Caco-2 (cell line): ENCODE measurements at regions not wholly inside any gene's neighbourhood (a gene's known extent, or its start where the extent isn't known, plus 50 kb on each side); places are given as distances from the start of the nearest gene placed in this dataset.
"Not testable (repeated sequence)": the region's sequence is repeated elsewhere in the genome, so short reads cannot be mapped to it uniquely, and the experiment has no call there.

Experiments
- BruUV-seq: library from RNA; stranded (reverse); fragments of 400-500 nt; replicated peaks from 2 replicates; lab custom pipeline; 2021; lab: Mats Ljungman, UMichigan
- CTCF ChIA-PET: fragments of 300-600 bp; sonication (Branson Sonifier 250); formaldehyde crosslinking; loops from one replicate; lab custom pipeline; 2022; ENCODE audit warnings: antibody characterized with exemption; lab: Charles Lee
- POLR2A ChIA-PET: fragments of 300-600 bp; sonication (Branson Sonifier 250); formaldehyde crosslinking; loops from one replicate; lab custom pipeline; 2022; ENCODE audit warnings: antibody characterized with exemption; lab: Charles Lee
- DNase-seq, 2 experiments: peaks; one replicate each; pipeline versions ENCODE4 v3.0.0 to v3.0.0-alpha.2; 2020 to 2022
- H3K27me3 ChIP-seq: replicated peaks from 2 replicates; pipeline ENCODE4 v1.6.0; 2011; ENCODE audit warnings: low read length; ENCODE audit not compliant: control insufficient read depth, insufficient read depth
- H3K36me3 ChIP-seq: 2 replicates; pipeline ENCODE4 v1.5.1; 2011; ENCODE audit warnings: low read length; ENCODE audit not compliant: control insufficient read depth, insufficient read depth
- H3K4me1 ChIP-seq: fragments of 250-450 bp; sonication (Bioruptor Pico); 2 replicates; pipeline ENCODE4 v1.5.1; 2020; ENCODE audit warnings: mild to moderate bottlenecking
- H3K4me3 ChIP-seq: 2 replicates; pipeline ENCODE4 v1.5.1; 2011; ENCODE audit warnings: low read depth, mild to moderate bottlenecking, control low read depth, low read length
- H3K9me3 ChIP-seq: fragments of 250-450 bp; sonication (Bioruptor Pico); 2 replicates; pipeline ENCODE4 v1.5.1; 2020; ENCODE audit warnings: mild to moderate bottlenecking, moderate library complexity
- H3K27ac Mint-ChIP-seq: one replicate; pipeline ENCODE4 v1.8.0; 2022; ENCODE audit warnings: mixed read lengths; ENCODE audit not compliant: unreplicated experiment
- H3K27me3 Mint-ChIP-seq: one replicate; pipeline ENCODE4 v1.8.0; 2022; ENCODE audit warnings: mixed read lengths; ENCODE audit not compliant: insufficient read depth, unreplicated experiment
- H3K36me3 Mint-ChIP-seq: one replicate; pipeline ENCODE4 v1.8.0; 2022; ENCODE audit warnings: mild to moderate bottlenecking, mixed read lengths; ENCODE audit not compliant: insufficient read depth, unreplicated experiment
- H3K4me1 Mint-ChIP-seq: one replicate; pipeline ENCODE4 v1.8.0; 2022; ENCODE audit warnings: low read depth, mixed read lengths; ENCODE audit not compliant: unreplicated experiment
- H3K4me3 Mint-ChIP-seq: one replicate; pipeline ENCODE4 v1.8.0; 2022; ENCODE audit warnings: mild to moderate bottlenecking, moderate library complexity, mixed read lengths; ENCODE audit not compliant: unreplicated experiment
- H3K9me3 Mint-ChIP-seq: one replicate; pipeline ENCODE4 v1.8.0; 2022; ENCODE audit warnings: mixed read lengths; ENCODE audit not compliant: unreplicated experiment
- CTCF ChIP-seq, 2 experiments: fragments of 200-600 bp in 1 of 2; IDR thresholded peaks; 1 replicate in 1 of 2; 2 replicates in 1 of 2; pipeline versions ENCODE4 v1.5.1 to v1.8.0; 2011 to 2022; ENCODE audit warnings: antibody characterized with exemption in 1 of 2, control low read depth in 1 of 2, inconsistent platforms in 1 of 2, low read depth in 1 of 2, low read length in 1 of 2, mild to moderate bottlenecking in 1 of 2, moderate library complexity in 1 of 2; ENCODE audit not compliant: insufficient read depth in 1 of 2, severe bottlenecking in 1 of 2, unreplicated experiment in 1 of 2
- intact Hi-C: fragments of 100-400 bp; cut with micrococcal nuclease; formaldehyde crosslinking; loops from one replicate; pipeline ENCODE4 v1.10.0; 2022; ENCODE audit not compliant: unreplicated experiment

GRCh38 chr12:94916663-94917062, 86.8 kb downstream of the NDUFA12 start:
- no peaks in the 10 kb centered on the region for H3K9me3 Mint-ChIP-seq
- no peak for DNase-seq
- no TSS peak for BruUV-seq
- H3K4me3 Mint-ChIP-seq = no peak overlapping the region
- H3K9me3 ChIP-seq = no peaks in the 10 kb centered on the region
- no peak overlapping the region for H3K4me3 ChIP-seq
- H3K27ac Mint-ChIP-seq = no peak overlapping the region
- no peaks in the 10 kb centered on the region for H3K4me1 Mint-ChIP-seq
- ChIA-PET CTCF (no interaction called here), POLR2A (no interaction called here)
- no peaks in the 10 kb centered on the region for H3K36me3 ChIP-seq
- no peaks in the 10 kb centered on the region for H3K4me1 ChIP-seq
- H3K36me3 Mint-ChIP-seq = no peaks in the 10 kb centered on the region
- no peaks in the 10 kb centered on the region for H3K27me3 ChIP-seq
- no peak for TF ChIP-seq CTCF (IDR thresholded peaks at IDR 0.05; ENCODE audit: insufficient read depth in 1 of 2, low read depth in 1 of 2, low read length in 1 of 2, severe bottlenecking in 1 of 2, unreplicated experiment in 1 of 2)
- H3K27me3 Mint-ChIP-seq = no peaks in the 10 kb centered on the region
- intact Hi-C loops = no loop called here

- CTCF ChIA-PET = no interaction called here
- H3K36me3 Mint-ChIP-seq = no peaks in the 10 kb centered on the region
- BruUV-seq = no TSS peak
- no peaks in the 10 kb centered on the region for H3K9me3 ChIP-seq
- H3K9me3 Mint-ChIP-seq = peaks cover 15% of the 10 kb centered on the region
- intact Hi-C loops = no loop called here
- H3K27me3 Mint-ChIP-seq = no peaks in the 10 kb centered on the region
- no peaks in the 10 kb centered on the region for H3K4me1 ChIP-seq
- POLR2A ChIA-PET = no interaction called here
- no peak for TF ChIP-seq CTCF (IDR thresholded peaks at IDR 0.05; ENCODE audit: insufficient read depth in 1 of 2, low read depth in 1 of 2, low read length in 1 of 2, severe bottlenecking in 1 of 2, unreplicated experiment in 1 of 2)
- no peak overlapping the region for H3K4me3 Mint-ChIP-seq
- no peaks in the 10 kb centered on the region for H3K27me3 ChIP-seq
- H3K36me3 ChIP-seq = no peaks in the 10 kb centered on the region
- DNase-seq = no peak
- no peaks in the 10 kb centered on the region for H3K4me1 Mint-ChIP-seq
- no peak overlapping the region for H3K27ac Mint-ChIP-seq
- H3K4me3 ChIP-seq = no peak overlapping the region
These were observed 93.8 kb downstream of the NDUFA12 start for GRCh38 chr12:94909663-94910062.

- intact Hi-C loops, H3K4me1 ChIP-seq, BruUV-seq, H3K27ac Mint-ChIP-seq, DNase-seq, H3K4me3 Mint-ChIP-seq, POLR2A ChIA-PET, CTCF ChIA-PET, H3K36me3 ChIP-seq, H3K27me3 ChIP-seq, H3K9me3 ChIP-seq, H3K27me3 Mint-ChIP-seq, H3K4me3 ChIP-seq, H3K4me1 Mint-ChIP-seq, H3K36me3 Mint-ChIP-seq: not testable (repeated sequence)
- peaks cover 15% of the 10 kb centered on the region for H3K9me3 Mint-ChIP-seq
These were observed 97.7 kb downstream of the NDUFA12 start for GRCh38 chr12:94905749-94906148.

GRCh38 chr12:94900496-94900895, 103.0 kb downstream of the NDUFA12 start:
- Mint-ChIP-seq H3K4me1 (no peaks in the 10 kb centered on the region), H3K27me3 (no peaks in the 10 kb centered on the region), H3K9me3 (no peaks in the 10 kb centered on the region), H3K4me3 (no peak overlapping the region), H3K27ac (no peak overlapping the region), H3K36me3 (no peaks in the 10 kb centered on the region)
- intact Hi-C loops = no loop called here
- Histone ChIP-seq H3K4me1 (no peaks in the 10 kb centered on the region), H3K36me3 (no peaks in the 10 kb centered on the region), H3K9me3 (no peaks in the 10 kb centered on the region), H3K4me3 (no peak overlapping the region), H3K27me3 (no peaks in the 10 kb centered on the region)
- ChIA-PET CTCF (no interaction called here), POLR2A (no interaction called here)
- no peak for DNase-seq
- TF ChIP-seq CTCF (IDR thresholded peaks at IDR 0.05; ENCODE audit: insufficient read depth in 1 of 2, low read depth in 1 of 2, low read length in 1 of 2, severe bottlenecking in 1 of 2, unreplicated experiment in 1 of 2) = no peak
- no TSS peak for BruUV-seq
